Left ventricle myocardium inferior (tissue), 1 donor: ENCODE measurements at regions not wholly inside any gene's neighbourhood (a gene's known extent, or its start where the extent isn't known, plus 50 kb on each side); places are given as distances from the start of the nearest gene placed in this dataset.

ENCODE experiments used
- DNase-seq: peaks from one replicate; pipeline ENCODE4 v3.0.0-alpha.2; 2020
- H3K27ac ChIP-seq: fragments of 200-600 bp; replicated peaks from 2 replicates; pipeline ENCODE4 v1.8.0; 2021
- H3K27me3 ChIP-seq: fragments of 200-600 bp; 2 replicates; pipeline ENCODE4 v1.8.0; 2021; ENCODE audit warnings: low read depth
- H3K36me3 ChIP-seq: fragments of 200-600 bp; 2 replicates; pipeline ENCODE4 v1.8.0; 2021
- H3K4me1 ChIP-seq: fragments of 200-600 bp; 2 replicates; pipeline ENCODE4 v1.8.0; 2021
- H3K4me3 ChIP-seq: fragments of 200-600 bp; 2 replicates; pipeline ENCODE4 v1.8.0; 2021; ENCODE audit warnings: mild to moderate bottlenecking, moderate library complexity
- H3K9me3 ChIP-seq: fragments of 200-600 bp; replicated peaks from 2 replicates; pipeline ENCODE4 v1.8.0; 2021
- CTCF ChIP-seq: fragments of 200-600 bp; IDR thresholded peaks from 2 replicates; pipeline ENCODE4 v1.8.0; 2021; ENCODE audit warnings: antibody characterized with exemption, mild to moderate bottlenecking, borderline replicate concordance
- intact Hi-C: fragments of 100-400 bp; cut with micrococcal nuclease; formaldehyde crosslinking; loops from one replicate; pipeline ENCODE4 v1.11.0; 2022
- donor health status: DM: no; HTN: yes; CAD: no; lungs with severe emphysema.

- H3K4me3 ChIP-seq, result no peak overlapping the region
- no peak for DNase-seq
- peaks cover 10% of the 10 kb centered on the region for H3K9me3 ChIP-seq
- no peaks in the 10 kb centered on the region for H3K27me3 ChIP-seq
- H3K4me1 ChIP-seq, result peaks cover 7% of the 10 kb centered on the region
- TF ChIP-seq CTCF, result no peak
- H3K27ac ChIP-seq, result no peak overlapping the region
- peaks cover 93% of the 10 kb centered on the region for H3K36me3 ChIP-seq
- intact Hi-C loops, result no loop called here
Measured at GRCh38 chr1:178020968-178021640, 51.2 kb upstream of the SEC16B start.

DNA sequence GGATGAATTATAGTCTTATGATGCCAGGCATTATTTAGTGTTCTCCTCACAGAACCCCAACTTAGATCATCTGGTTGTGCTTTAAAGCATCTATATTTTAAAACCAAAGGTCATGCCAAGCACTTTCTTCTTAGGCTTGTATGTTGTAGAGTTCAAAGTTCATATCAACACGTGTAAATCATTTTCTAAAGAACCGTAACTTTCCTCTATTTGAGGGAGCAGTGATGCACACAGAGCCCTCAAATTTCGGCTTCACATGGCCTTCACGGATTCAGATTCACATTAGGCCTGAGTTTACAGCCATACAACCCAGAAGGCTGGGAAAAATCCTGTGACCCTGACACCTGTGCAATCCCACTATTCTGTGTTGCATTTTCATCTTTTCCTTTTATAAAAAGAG lies 52.1 kb upstream of the SEC16B start:
- Histone ChIP-seq H3K4me1 (peaks cover 7% of the 10 kb centered on the region), H3K4me3 (no peak overlapping the region), H3K27ac (no peak overlapping the region), H3K27me3 (no peaks in the 10 kb centered on the region), H3K9me3 (peaks cover 10% of the 10 kb centered on the region), H3K36me3 (peaks cover 86% of the 10 kb centered on the region)
- no peak for TF ChIP-seq CTCF
- no peak for DNase-seq
- intact Hi-C loops, result no loop called here

- peaks cover 73% of the 10 kb centered on the region for H3K36me3 ChIP-seq
Measured at GRCh38 chr1:178023181-178023618, 53.3 kb upstream of the SEC16B start.

GRCh38 chr1:178024504-178024903 lies 54.6 kb upstream of the SEC16B start:
- intact Hi-C loops, result no loop called here
- Histone ChIP-seq H3K27me3 (no peaks in the 10 kb centered on the region), H3K36me3 (peaks cover 60% of the 10 kb centered on the region), H3K27ac (no peak overlapping the region), H3K4me1 (peaks cover 21% of the 10 kb centered on the region), H3K9me3 (no peaks in the 10 kb centered on the region), H3K4me3 (no peak overlapping the region)
- DNase-seq, result no peak
- no peak for TF ChIP-seq CTCF

More at GRCh38 chr1:178023181-178023618, 53.3 kb upstream of the SEC16B start:
- H3K27ac ChIP-seq, result no peak overlapping the region
- no peak overlapping the region for H3K4me3 ChIP-seq
- H3K4me1 ChIP-seq, result peaks cover 8% of the 10 kb centered on the region
- intact Hi-C loops, result no loop called here
- no peak for TF ChIP-seq CTCF
- no peaks in the 10 kb centered on the region for H3K27me3 ChIP-seq
- DNase-seq, result no peak
- H3K9me3 ChIP-seq, result no peaks in the 10 kb centered on the region

- peaks cover 32% of the 10 kb centered on the region for H3K4me1 ChIP-seq
- intact Hi-C loops, result no loop called here
- no peak overlapping the region for H3K27ac ChIP-seq
- DNase-seq, result no peak
- no peaks in the 10 kb centered on the region for H3K9me3 ChIP-seq
- no peak for TF ChIP-seq CTCF
- H3K27me3 ChIP-seq, result no peaks in the 10 kb centered on the region
- peaks cover 48% of the 10 kb centered on the region for H3K36me3 ChIP-seq
- no peak overlapping the region for H3K4me3 ChIP-seq
Measured at GRCh38 chr1:178025613-178026356, 55.9 kb upstream of the SEC16B start.
